DND-41 (cell line): ENCODE measurements at regions not wholly inside any gene's neighbourhood (a gene's known extent, or its start where the extent isn't known, plus 50 kb on each side); places are given as distances from the start of the nearest gene placed in this dataset.
A peak's percentile ranks its signal among the peaks of the same experiment; 100 is the strongest.

Experiments used
- ATAC-seq: fragments of 200-7000 bp; cut with Tn5 transposase; 3 replicates; pipeline ENCODE4 v1.9.1; 2021; ENCODE audit warnings: low read depth; ENCODE audit not compliant: insufficient read depth
- DNase-seq: peaks from one replicate; pipeline ENCODE4 v3.0.0-alpha.2; 2020
- H2AFZ ChIP-seq: 2 replicates; pipeline ENCODE4 v1.6.0; 2012; ENCODE audit warnings: low read depth, low read length
- H3K27ac ChIP-seq: 2 replicates; pipeline ENCODE4 v1.5.1; 2012; ENCODE audit warnings: low read length, inconsistent platforms
- H3K27me3 ChIP-seq: fragments of 200-600 bp; sonication (generic); 2 replicates; pipeline ENCODE4 v1.6.0; 2012; ENCODE audit warnings: low read length, mild to moderate bottlenecking, inconsistent platforms; ENCODE audit not compliant: insufficient read depth, poor library complexity
- H3K36me3 ChIP-seq: 2 replicates; pipeline ENCODE4 v1.5.1; 2012; ENCODE audit warnings: low read length, inconsistent platforms; ENCODE audit not compliant: insufficient read depth
- H3K4me1 ChIP-seq: 2 replicates; pipeline ENCODE4 v1.5.1; 2012; ENCODE audit warnings: mild to moderate bottlenecking, low read length; ENCODE audit not compliant: insufficient read depth
- H3K4me2 ChIP-seq: 2 replicates; pipeline ENCODE4 v1.6.0; 2012; ENCODE audit warnings: mild to moderate bottlenecking, moderate library complexity, low read length, inconsistent platforms; ENCODE audit not compliant: insufficient read depth
- H3K4me3 ChIP-seq, 2 experiments: fragments of 200-600 bp in 1 of 2; shearing (Covaris generic) in 1 of 2; 2 replicates each; pipeline ENCODE4 v1.5.1; 2012 to 2016; ENCODE audit warnings: inconsistent platforms in 2 of 2, low read length in 2 of 2, mild to moderate bottlenecking in 2 of 2, low read depth in 1 of 2, moderate library complexity in 1 of 2
- H3K79me2 ChIP-seq: 2 replicates; pipeline ENCODE4 v1.6.0; 2012; ENCODE audit warnings: low read length, inconsistent platforms; ENCODE audit not compliant: insufficient read depth
- H3K9ac ChIP-seq: 2 replicates; pipeline ENCODE4 v1.6.0; 2012; ENCODE audit warnings: low read depth, mild to moderate bottlenecking, inconsistent platforms, low read length, moderate library complexity
- H3K9me3 ChIP-seq: 2 replicates; pipeline ENCODE4 v1.5.1; 2012; ENCODE audit warnings: low read length, moderate library complexity, mild to moderate bottlenecking, inconsistent platforms; ENCODE audit not compliant: insufficient read depth, severe bottlenecking
- H4K20me1 ChIP-seq: 2 replicates; pipeline ENCODE4 v1.6.0; 2012; ENCODE audit warnings: low read length; ENCODE audit not compliant: insufficient read depth
- EZH2 ChIP-seq: IDR thresholded peaks from 3 replicates; pipeline ENCODE4 v1.6.1; 2012; ENCODE audit warnings: borderline replicate concordance, low read depth, mild to moderate bottlenecking, moderate library complexity, low read length, inconsistent platforms; ENCODE audit not compliant: severe bottlenecking
- TF ChIP-seq, protein P1 (sequence below): IDR thresholded peaks from 2 replicates; pipeline ENCODE4 v1.5.1; 2012; ENCODE audit warnings: borderline replicate concordance, low read length, moderate library complexity, mild to moderate bottlenecking; ENCODE audit not compliant: poor library complexity, severe bottlenecking; ENCODE audit errors: extremely low read depth

- Histone ChIP-seq H3K9ac (no peak overlapping the region), H2AFZ (no peak overlapping the region), H3K4me3 (no peak overlapping the region)
These were observed 57.3 kb upstream of the ZEB1 start for GRCh38 chr10:31261511-31262311.

GRCh38 chr10:31262672-31263071 lies 56.3 kb upstream of the ZEB1 start:
- no peak for TF ChIP-seq EZH2
- TF ChIP-seq, protein P1, sequence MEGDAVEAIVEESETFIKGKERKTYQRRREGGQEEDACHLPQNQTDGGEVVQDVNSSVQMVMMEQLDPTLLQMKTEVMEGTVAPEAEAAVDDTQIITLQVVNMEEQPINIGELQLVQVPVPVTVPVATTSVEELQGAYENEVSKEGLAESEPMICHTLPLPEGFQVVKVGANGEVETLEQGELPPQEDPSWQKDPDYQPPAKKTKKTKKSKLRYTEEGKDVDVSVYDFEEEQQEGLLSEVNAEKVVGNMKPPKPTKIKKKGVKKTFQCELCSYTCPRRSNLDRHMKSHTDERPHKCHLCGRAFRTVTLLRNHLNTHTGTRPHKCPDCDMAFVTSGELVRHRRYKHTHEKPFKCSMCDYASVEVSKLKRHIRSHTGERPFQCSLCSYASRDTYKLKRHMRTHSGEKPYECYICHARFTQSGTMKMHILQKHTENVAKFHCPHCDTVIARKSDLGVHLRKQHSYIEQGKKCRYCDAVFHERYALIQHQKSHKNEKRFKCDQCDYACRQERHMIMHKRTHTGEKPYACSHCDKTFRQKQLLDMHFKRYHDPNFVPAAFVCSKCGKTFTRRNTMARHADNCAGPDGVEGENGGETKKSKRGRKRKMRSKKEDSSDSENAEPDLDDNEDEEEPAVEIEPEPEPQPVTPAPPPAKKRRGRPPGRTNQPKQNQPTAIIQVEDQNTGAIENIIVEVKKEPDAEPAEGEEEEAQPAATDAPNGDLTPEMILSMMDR, result no peak
- Histone ChIP-seq H3K79me2 (peaks cover 32% of the 10 kb centered on the region), H2AFZ (no peak overlapping the region), H3K9me3 (no peaks in the 10 kb centered on the region), H3K36me3 (peaks cover 69% of the 10 kb centered on the region), H3K4me2 (no peak overlapping the region), H3K27me3 (no peaks in the 10 kb centered on the region), H3K4me1 (no peaks in the 10 kb centered on the region), H3K9ac (no peak overlapping the region), H3K27ac (no peak overlapping the region), H3K4me3 (no peak overlapping the region), H4K20me1 (no peaks in the 10 kb centered on the region)
- no peak for DNase-seq
- ATAC-seq, result no peak

More at GRCh38 chr10:31261511-31262311, 57.3 kb upstream of the ZEB1 start:
- peaks cover 41% of the 10 kb centered on the region for H3K79me2 ChIP-seq
- ATAC-seq (no peak), DNase-seq (no peak)
- no peaks in the 10 kb centered on the region for H3K9me3 ChIP-seq
- TF ChIP-seq, protein P1, result no peak
- no peak for TF ChIP-seq EZH2
- no peak overlapping the region for H3K27ac ChIP-seq
- H3K4me2 ChIP-seq, result no peak overlapping the region
- H3K4me1 ChIP-seq, result no peaks in the 10 kb centered on the region
- no peaks in the 10 kb centered on the region for H4K20me1 ChIP-seq
- peaks cover 76% of the 10 kb centered on the region for H3K36me3 ChIP-seq
- no peaks in the 10 kb centered on the region for H3K27me3 ChIP-seq

DNA sequence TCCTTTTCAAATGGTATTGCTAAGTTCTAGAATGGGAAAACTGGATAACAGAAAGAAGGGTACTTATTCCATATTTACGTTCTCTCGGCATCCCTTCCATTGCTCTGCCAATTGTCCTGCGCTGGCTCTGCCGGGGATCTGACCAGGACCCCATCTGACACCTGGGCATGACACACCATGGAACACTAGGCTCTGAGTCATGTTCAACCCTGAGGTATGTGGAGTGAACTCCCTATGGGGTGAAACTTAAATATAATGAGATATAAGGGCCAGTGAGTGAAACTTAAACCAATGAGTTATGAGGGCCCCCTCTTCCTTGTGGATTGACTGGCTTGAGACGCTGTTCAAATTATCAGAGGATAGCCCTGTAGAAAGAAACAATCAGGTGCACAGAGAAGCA lies 55.1 kb upstream of the ZEB1 start:
- Histone ChIP-seq H4K20me1 (no peaks in the 10 kb centered on the region), H2AFZ (no peak overlapping the region), H3K4me1 (no peaks in the 10 kb centered on the region), H3K36me3 (peaks cover 71% of the 10 kb centered on the region), H3K9ac (no peak overlapping the region), H3K79me2 (peaks cover 23% of the 10 kb centered on the region), H3K27me3 (no peaks in the 10 kb centered on the region), H3K27ac (no peak overlapping the region), H3K4me3 (no peak overlapping the region), H3K4me2 (no peak overlapping the region), H3K9me3 (no peaks in the 10 kb centered on the region)
- no peak for TF ChIP-seq EZH2
- DNase-seq (no peak), ATAC-seq (no peak)

DNA sequence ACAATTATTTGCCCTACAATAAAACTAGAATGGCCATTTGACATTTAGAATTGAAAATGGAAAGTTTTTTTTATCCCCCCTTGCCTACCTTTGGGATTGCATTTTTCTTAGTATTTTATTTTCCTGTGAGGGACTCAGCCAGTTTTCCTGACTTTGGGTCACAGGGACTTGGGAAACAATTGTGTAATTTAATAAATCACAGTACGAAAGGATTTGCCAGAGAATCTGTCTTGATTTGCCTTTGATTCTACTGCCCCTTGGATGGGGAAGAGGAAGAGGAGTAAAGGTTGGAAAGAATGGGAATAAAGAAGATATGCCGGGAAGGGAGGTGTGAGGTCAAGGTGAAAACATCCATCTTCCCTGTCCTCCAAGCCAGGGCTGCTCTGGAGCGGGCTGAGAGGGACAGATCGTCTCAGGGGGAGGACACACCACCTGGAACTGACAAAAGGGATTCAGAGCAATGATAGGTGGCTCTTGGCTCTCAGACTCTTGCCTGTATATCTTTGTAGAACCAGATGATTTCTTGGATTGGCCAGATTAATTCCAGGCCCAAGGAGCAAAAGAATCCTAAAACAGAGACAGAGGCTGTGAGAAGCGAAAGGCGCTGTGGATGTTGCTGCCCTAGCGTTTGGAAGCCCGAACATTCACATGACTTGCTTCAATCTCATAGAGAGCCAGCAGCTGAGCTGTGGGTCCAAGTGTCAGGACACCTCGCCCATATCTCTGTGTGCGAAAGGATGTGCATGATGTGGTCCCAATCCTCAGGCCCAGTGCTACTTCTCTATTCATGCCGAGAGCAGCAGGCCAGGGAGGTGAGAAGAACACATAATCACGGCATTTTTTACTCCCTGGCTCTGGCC lies 50.3 kb upstream of the ZEB1 start:
- ATAC-seq (no peak), DNase-seq (no peak)
- Histone ChIP-seq H3K4me1 (no peaks in the 10 kb centered on the region), H3K9ac (no peak overlapping the region), H3K4me2 (no peak overlapping the region), H3K4me3 (no peak overlapping the region), H3K36me3 (peaks cover 43% of the 10 kb centered on the region), H3K27me3 (no peaks in the 10 kb centered on the region), H3K27ac (peak overlapping the region; percentile 9; the same call in 1 of the 2 replicates), H4K20me1 (no peaks in the 10 kb centered on the region), H3K79me2 (no peaks in the 10 kb centered on the region), H3K9me3 (peaks cover 13% of the 10 kb centered on the region), H2AFZ (no peak overlapping the region)
- TF ChIP-seq, protein P1, result no peak
- TF ChIP-seq EZH2, result no peak
